AG08396 (cell line): ENCODE measurements at regions not wholly inside any gene's neighbourhood (a gene's known extent, or its start where the extent isn't known, plus 50 kb on each side); places are given as distances from the start of the nearest gene placed in this dataset.
"Not testable (repeated sequence)": the region's sequence is repeated elsewhere in the genome, so short reads cannot be mapped to it uniquely, and the experiment has no call there.

Experiments
- DNase-seq: peaks from one replicate; pipeline ENCODE4 v3.0.0; 2012; ENCODE audit warnings: low spot score, mixed read lengths

DNA sequence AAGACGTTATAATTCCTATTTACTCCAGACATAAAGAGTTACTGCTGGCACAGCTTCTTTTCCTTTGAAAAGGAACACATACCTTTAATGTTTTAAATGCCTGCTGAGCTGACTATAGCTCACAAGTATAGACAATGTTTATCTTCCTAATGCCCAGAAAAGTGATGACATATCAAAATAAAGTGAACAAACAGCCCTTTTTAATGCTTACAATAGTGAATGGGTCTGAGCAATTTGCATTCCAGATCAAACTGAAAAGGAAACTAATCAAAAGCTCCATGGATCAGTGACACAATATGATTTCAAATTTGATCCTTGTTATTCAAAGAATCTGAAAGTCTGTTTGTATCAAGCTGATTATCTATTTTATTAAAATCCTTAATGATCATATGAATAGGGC, 233.6 kb upstream of the SEMA3E start:
- DNase-seq, result no peak

DNA sequence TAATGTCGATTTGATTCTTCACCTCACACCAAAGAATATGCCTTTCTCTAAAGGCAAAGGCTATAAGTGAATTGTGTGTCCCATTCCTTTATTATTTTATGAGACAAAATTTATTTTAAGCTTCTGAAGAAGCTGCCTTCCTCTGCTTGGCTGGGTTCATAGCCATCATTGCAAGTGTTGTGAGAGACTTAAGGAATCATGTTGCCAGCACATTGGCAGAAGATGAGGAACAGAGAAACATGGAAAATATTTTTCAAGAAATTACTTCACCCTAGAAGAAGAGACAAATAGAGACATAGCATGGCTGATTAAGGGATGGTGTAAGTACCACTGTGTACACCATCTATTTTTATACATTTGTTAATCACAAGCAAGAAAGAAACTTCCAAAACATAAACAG, 230.1 kb upstream of the SEMA3E start:
- DNase-seq, result no peak

DNA sequence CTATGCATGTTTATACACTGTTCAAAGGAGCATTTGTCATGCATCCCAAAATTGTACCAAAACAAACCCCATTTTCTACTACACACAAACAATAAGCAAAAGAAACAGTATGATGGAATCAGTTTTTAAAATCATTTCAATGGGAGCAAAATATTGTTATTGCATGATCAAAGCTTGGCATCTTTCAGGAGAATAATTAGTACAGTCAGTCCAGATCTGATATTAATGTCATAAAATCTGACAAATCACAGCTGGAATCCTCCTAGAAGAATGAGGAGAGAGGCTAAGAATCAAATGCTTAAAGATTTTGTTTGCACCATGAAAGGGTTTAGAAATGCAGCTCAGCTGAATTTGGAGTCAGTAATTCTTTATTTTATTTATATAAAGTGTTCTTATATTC, 229.7 kb upstream of the SEMA3E start:
- no peak for DNase-seq

DNA sequence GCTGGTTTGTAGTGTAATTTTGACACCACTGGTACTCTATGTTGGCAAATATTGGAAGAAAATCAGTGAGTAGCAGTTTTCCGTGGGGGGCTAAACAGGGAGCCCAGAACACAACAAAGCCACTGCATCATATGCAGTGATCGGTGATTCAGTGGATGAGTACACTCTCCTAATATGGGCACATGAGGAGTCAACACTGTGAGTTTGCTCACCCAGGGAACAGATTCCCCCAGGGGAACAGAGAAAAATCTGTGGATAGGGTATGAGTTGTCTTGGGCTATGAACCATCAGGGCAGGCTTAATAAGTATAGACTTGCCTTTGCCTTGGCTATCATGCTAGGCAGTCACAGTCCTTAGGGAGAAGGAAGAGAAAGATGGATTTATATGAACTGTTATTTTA, 227.7 kb upstream of the SEMA3E start:
- no peak for DNase-seq

DNA sequence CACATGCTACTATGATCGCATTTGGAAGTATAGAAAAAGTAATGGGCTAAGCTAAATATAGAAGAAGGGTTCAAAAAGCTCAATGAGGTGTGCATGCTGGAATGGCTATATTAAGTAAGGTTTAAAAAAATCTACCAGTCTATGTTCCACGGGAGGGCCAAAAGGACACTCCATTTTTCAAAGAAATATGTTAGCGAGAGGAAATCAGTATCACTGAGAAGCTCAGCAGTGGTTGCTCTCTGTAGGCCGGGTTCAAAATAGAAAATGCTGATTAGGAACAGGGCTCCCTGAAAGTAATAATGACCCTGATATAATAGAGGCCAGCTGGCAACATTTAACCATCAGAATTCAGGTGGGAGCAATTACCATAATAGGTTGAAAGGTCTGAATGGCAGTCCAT, 224.5 kb upstream of the SEMA3E start:
- DNase-seq, result no peak

DNA sequence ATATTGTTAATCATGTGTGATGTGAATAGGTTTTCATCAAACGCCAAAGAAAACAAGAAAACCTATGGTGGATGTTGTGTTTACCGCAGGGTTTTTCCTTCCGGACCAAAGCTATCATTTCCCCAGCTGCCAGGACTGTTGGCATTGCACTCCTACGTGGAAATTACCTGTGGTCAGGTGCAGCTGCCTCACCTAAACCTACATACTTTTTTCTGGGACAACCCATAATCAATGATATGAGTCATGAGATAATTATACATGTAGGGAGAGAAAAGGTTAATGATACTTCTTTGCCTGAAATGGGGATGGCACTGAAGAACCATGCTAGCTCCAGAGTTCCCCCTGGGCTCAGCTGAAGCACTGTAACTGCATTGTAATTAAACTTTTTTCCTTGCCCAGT, 223.6 kb upstream of the SEMA3E start:
- no peak for DNase-seq

DNA sequence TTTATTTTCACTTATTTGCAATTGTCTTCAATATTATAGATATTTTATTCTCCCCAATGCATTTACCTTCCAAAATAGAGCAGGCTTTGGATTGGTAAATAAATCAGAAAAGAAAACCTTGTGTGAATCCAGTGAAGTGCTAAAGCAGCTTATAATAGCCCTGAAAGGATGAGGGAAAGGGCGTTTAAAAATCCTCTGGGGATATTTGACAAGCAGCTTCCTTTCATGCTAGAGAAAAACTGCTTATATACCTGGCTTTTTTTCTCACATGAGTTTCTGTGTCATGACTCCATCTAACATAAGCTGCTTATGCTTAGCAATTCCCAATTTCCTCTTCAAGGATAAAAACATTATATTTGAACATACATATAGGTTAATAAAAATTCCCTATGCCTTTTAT, 221.6 kb upstream of the SEMA3E start:
- DNase-seq, result no peak

DNA sequence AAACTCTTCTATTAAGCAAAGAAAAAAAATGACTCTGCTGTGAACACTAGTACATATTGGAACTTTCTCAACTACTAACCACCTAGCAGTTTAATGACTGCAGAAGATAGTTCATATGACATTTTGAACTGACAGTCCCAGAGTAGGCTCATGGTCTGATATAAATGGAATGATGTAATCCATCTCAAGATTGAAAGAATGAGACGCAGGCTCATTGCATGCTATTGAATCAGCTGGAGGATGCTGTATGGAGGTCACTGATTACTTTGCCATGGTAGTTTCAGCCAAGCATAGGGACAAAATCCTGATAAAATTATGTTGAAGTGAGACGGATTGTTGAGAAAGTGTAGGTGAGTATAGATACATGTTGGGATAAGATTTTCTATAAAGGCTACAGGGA, 217.6 kb upstream of the SEMA3E start:
- no peak for DNase-seq

DNA sequence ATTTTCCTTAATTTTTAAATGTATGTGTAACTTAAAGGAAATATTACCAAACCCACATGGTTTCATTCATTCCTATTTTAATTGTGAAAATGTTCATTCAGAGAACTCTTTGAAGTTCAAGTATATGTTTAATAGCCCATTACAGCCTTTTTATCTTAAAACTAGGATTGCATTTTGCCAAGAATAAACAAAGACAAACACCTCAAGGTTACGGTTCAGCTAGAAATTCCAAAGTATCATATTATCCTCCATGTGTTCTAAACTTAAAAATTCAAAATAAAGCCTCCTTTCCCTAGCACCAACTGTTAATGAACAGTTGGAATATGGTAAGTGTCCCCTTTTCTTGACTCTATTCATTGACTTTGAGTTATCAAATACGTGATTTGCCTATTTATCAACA, 215.6 kb upstream of the SEMA3E start:
- no peak for DNase-seq

DNA sequence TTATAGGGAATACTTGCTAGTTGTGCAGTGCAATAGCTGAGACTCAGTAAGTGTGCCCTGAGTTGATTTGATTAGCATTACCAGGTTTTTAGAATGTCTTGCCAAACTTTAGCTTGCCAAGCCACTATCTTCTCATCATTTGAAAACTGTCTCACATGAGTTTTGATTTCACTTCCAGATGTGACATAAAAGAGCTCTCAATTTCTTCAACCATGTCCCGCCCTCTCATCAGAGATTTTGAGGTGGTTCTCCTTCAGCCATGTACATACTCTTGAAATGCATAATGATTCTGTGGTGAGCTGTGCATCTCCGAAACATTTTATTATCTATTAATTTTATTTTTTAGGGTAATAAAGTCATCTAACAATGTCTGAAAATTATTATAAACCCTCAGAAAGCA, 215.0 kb upstream of the SEMA3E start:
- no peak for DNase-seq

DNA sequence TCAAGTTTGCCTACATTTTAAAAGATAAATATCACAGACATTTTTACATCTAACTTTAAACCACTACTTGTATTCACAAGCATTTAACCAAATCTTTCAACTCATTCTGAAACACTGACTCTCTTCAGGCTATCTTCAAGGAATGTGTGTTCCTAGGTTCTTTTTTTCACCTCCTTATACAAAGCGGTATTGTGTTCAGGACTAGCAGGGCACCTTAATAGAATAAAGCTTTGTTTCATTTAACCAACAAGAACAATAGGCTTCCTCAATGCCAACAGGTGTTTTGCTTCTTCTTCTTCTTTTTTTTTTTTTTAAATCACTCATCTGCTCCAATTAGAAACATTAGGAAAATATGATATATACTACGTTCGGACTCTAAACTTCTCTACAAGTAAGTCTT, 212.9 kb upstream of the SEMA3E start:
- no peak for DNase-seq

DNA sequence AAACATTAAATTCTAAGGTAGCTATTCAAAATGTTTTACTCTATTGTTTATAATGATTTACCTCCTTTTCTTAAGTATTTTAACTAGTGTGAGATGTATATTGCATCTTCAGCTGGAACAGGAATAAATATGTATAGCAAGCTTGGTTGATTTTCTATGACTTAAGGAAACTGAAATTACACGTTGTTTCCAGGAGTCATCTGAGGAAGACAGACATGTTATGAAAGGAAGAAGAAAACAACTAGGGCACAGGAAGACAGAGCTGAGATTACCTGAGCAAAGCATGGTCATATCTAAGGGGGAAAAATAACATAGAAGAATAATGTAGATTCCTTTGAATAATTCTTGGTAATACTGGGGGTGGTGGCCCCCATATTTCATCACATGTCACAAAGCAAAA, 210.9 kb upstream of the SEMA3E start:
- no peak for DNase-seq

DNA sequence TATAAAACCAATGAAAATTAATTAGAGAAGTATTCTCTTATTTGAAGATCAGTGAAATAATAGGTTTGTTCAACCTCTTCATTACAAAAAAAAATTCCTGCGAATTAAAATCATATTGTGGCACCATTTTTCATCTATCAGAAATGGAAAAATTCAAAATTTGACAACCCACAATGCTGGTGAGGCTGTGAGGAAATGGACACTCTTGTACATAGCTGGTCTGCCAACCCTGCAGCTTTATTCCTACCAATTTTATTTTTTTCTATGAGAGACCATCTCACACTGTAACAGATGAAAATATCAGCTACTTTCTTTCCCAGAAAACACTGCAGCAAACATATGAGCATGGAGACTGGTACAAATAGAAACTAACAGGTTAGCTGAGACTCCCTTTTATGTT, 208.8 kb upstream of the SEMA3E start:
- DNase-seq, result no peak

DNA sequence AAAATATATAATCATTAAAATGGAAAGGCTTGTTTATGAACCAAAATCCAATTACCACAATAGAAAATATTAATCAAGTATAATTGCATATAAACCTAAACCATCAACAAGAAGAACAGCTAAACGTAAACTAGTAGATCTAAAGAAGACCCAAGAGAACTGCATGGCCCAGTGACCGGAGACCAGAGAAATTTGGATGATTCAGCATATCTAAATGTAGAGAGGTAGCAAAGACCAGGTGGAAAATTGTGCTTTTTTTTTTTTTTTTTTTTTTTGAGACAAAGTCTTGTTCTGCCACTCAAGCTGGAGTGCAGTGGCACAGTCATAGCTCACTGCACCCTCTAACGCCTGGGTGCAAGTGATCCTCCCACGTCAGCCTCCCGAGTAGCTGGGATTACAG, 207.2 kb upstream of the SEMA3E start:
- DNase-seq, result no peak

DNA sequence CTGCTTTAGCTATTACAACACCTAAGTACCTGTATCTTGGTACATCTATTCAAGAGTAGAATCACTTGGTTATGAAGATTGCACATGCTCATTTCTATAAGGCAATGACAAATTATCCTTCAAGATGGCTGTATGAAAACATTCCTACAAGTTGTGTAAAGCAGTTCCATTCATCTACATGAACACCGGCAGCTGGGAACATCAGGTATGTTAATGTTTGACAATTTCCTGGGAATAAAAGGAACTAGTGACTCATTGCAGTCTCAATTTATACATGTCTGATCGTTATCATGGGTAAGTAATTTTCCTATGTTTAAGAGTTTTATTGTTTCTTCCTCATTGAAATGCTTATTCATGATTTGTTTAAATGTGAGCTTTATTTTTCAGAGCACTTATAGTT, 203.2 kb upstream of the SEMA3E start:
- no peak for DNase-seq

DNA sequence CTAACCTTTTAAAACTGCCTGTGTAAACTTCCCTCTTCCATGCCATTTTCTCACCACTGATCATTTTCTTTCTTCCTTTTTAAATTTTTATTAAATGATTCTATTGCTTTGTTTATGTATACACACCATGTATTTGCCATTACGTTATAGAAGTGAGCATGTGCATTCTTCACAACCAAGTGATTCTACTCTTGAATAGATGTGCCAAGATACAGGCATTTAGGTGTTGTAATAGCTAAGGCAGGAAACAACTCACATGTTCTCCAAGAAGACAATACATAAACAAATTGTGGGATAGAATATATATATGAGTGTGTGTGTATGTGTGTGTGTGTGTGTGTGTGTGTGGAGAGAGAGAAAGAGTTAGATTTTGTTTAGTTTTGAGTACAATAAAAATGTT, 202.6 kb upstream of the SEMA3E start:
- DNase-seq, result no peak

DNA sequence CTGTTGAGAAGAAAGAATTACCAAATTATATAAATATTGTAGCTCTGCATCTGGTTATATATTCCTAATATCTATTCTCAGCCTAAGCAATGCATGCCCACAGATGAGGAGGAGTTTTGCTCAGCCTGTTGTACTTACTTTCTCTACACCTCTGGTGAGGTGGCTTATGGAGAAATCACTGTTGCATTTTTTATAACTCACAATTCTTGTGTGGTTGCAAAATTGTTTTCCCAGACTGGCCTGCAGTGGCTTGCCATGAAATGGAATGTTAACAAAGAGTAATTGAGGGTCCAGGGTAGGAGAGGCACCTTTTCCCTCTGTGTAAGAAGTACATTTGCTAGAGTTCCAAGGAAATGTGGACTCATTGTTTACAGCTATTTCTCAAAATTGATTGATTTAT, 202.0 kb upstream of the SEMA3E start:
- no peak for DNase-seq

DNA sequence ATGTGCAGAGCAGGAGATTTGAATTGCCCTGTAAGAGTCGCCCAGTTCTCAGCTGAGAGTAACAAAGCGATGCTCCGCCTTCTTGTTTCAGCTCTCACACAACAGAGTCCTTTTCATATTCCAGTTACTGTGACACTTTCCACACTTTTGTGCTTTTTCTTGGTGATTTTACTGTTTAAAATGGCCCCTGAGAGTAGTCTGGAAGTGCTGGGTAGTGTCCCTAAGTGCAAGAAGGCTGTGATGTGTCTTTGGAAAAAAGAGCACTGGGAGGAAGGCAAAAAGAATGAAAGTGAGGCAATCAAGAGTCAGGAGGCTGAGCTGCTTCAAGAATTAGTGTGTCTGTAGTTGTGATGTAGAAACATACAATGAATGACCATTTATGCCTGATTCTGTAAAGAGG, 201.2 kb upstream of the SEMA3E start:
- DNase-seq, result no peak

DNA sequence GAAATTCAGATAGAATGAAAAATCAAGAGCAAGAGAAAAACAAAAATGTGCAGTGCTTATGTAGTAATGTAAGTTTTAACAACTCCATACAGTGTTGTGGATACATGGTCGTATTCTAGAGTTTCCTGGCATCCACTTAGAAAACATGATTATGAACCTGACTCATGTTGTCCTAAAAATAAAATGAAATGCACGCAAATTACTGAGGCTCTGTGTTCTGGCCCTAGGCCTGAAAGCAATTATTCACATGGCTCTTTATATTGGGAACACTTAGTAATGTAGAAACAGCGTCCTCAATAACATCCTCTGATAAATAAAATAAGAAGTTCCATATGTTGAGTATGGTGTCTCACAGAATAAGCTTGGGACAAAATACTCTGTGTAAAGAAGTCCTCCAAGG, 200.2 kb upstream of the SEMA3E start:
- DNase-seq, result no peak

DNA sequence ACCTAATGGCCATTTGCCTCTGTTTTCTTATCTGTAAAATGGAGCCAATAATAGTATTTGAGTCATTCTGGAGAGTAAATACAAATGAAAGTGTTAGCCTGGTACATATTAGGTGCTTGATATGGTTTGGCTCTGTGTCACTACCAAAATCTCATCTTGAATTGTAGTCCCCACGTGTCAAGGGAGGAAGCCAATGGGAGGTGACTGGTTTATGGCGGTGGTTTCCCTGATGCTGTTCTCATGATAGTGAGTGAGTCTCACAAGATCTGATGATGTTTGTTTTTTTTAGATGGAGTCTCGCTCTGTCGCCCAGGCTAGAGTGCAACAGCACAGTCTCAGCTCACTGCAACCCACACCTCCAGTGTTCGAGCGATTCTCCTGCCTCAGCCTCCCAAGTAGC, 194.0 kb upstream of the SEMA3E start:
- no peak for DNase-seq

DNA sequence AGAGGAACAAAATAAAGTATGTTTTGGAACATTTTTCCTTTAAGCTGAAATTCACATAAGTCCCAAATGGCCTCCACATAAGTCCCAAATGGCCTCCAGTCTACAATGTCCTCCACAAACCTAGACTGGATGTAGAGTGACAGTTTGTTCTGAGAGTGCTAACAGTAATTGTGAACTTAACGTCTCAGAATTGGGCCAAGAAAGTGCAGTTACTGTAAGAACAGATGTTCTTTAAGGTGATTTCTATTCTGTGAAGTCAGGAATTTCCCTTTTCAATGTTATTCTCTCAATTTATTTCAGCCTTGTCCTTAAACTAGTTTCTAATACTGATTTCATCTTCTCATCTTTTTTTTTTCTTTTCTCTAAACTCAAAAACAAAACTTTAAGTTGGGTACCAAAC, 188.7 kb upstream of the SEMA3E start:
- no peak for DNase-seq

DNA sequence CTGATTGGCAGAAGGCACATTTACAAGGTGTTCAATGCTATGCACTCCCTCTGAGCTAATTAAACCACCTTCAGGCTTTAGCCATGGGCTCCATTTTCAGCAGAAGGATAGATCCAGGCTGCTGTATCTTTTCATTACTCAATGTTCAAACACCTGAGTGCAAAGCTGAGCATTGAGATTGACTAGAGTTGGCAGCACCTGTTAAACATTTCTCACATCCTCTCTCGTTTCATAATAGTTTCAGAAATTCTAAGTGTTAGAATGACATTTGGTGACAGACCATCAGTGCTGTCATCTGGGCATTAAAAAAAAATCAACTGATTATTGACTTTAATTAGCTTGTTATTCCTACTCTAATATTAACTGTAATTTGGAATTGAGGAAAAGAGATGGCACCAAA, 187.1 kb upstream of the SEMA3E start:
- DNase-seq, result no peak

DNA sequence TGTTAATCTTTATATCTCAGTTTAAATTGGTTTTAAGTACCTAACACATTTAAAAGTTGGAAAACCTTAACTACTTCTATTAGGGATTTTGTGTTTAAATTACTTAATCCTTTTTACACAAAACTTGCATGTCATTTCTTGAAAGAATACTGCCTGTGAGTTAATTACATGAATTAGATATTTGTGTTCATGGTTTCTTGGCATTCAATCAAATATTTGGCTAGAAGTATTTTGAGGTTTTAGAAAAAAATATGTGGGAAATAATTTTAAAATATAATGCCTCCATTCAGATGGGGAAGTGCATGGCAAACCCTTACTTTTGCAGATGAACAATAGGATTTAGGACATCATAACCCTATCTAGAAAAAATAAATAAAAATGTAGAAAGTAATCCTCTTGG, 186.5 kb upstream of the SEMA3E start:
- no peak for DNase-seq

DNA sequence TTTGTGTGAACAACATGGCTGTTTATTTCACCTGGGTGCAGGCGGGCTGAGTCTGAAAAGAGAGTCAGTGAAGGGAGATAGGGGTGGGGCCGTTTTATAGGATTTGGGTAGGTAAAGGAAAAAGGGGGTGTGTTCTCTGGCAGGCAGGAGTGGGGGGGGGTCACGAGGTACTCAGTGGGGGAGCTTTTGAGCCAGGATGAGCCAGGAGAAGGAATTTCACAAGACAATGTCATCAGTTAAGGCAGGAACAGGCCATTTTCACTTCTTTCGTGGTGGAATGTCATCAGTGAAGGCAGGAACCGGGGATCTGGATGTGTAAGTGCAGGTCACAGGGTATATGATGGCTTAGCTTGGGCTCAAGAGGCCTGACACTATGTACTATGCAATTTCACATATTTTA, 184.8 kb upstream of the SEMA3E start:
- not testable (repeated sequence) for DNase-seq

DNA sequence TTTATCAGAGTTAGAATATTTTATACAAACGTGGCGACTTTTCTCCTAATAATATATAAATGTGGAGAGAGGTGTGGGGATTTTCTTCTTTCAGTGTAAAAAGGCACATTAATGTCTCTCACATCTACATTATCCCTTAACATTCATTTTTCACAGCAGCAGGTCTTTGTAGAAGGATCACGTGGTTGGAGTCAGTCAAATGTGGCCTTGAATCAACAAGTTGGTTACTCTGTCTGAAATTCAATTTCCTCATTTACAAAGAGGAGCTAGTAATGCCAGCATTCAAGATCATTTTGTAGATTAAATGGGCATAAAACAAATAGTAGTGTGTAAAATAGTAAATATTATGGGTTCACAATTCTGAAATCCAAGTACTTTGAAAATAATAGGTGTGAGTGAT, 183.1 kb upstream of the SEMA3E start:
- no peak for DNase-seq

DNA sequence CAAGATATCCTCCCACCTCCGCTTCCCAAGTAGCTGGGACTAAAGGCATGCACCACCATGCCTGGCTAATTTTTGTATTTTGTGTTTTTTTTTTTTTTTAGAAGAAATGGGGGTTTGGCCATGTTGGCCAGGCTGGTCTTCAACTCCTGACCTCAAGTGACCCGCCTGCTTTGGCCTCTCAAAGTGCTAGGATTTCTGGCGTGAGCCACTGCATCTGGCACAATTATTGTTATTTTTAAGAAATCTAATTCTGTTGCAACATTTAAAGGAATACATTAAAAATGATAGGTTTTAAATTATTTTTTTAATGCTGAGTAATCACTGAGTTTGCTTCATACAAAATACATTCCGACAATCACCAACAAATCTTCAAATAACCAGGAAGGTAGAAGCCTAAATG, 178.1 kb upstream of the SEMA3E start:
- no peak for DNase-seq
